OCI-LY1 (cell line): ENCODE measurements at regions not wholly inside any gene's neighbourhood (a gene's known extent, or its start where the extent isn't known, plus 50 kb on each side); places are given as distances from the start of the nearest gene placed in this dataset.

Experiments
- H2AFZ ChIP-seq: fragments of 200-600 bp; sonication (generic), shearing (Covaris generic); 2 replicates; pipeline ENCODE4 v1.6.0; 2014; ENCODE audit warnings: antibody characterized with exemption, mild to moderate bottlenecking, low read length
- H3F3A ChIP-seq: fragments of 200-600 bp; sonication (generic), shearing (Covaris generic); 2 replicates; pipeline ENCODE4 v1.6.0; 2014; ENCODE audit warnings: mild to moderate bottlenecking, antibody characterized with exemption, low read length, moderate library complexity; ENCODE audit not compliant: insufficient read depth
- H3K27ac ChIP-seq: fragments of 200-600 bp; sonication (generic); 2 replicates; pipeline ENCODE4 v1.5.1; 2014; ENCODE audit warnings: low read length, mixed run types, mild to moderate bottlenecking, low read depth; ENCODE audit not compliant: poor library complexity, severe bottlenecking
- H3K27me3 ChIP-seq: fragments of 200-600 bp; sonication (generic); 2 replicates; pipeline ENCODE4 v1.6.0; 2014; ENCODE audit warnings: antibody characterized with exemption, mild to moderate bottlenecking, low read length, moderate library complexity; ENCODE audit not compliant: insufficient read depth
- H3K36me3 ChIP-seq: fragments of 200-600 bp; sonication (generic); 2 replicates; pipeline ENCODE4 v1.6.1; 2014; ENCODE audit warnings: mild to moderate bottlenecking, antibody characterized with exemption, low read length, moderate library complexity, mixed read lengths; ENCODE audit not compliant: insufficient read depth
- H3K4me1 ChIP-seq: fragments of 200-600 bp; sonication (generic); 2 replicates; pipeline ENCODE4 v1.5.1; 2014; ENCODE audit warnings: mild to moderate bottlenecking, low read length, moderate library complexity; ENCODE audit not compliant: insufficient read depth, severe bottlenecking
- H3K4me2 ChIP-seq: fragments of 200-600 bp; sonication (generic), shearing (Covaris generic); 2 replicates; pipeline ENCODE4 v1.6.1; 2014; ENCODE audit warnings: low read length
- H3K4me3 ChIP-seq: fragments of 200-600 bp; sonication (generic); 2 replicates; pipeline ENCODE4 v1.5.1; 2014; ENCODE audit warnings: low read length, low read depth, mild to moderate bottlenecking, mixed read lengths; ENCODE audit not compliant: poor library complexity, severe bottlenecking
- H3K79me2 ChIP-seq: fragments of 200-600 bp; shearing (Covaris generic); 2 replicates; pipeline ENCODE4 v1.6.1; 2016; ENCODE audit warnings: mixed run types, low read length, mixed read lengths; ENCODE audit not compliant: insufficient read depth
- H3K9ac ChIP-seq: fragments of 200-600 bp; sonication (generic), shearing (Covaris generic); 2 replicates; pipeline ENCODE4 v1.6.1; 2014; ENCODE audit warnings: mild to moderate bottlenecking, low read length, mixed read lengths
- H3K9me2 ChIP-seq: fragments of 200-600 bp; sonication (generic), shearing (Covaris generic); 2 replicates; pipeline ENCODE4 v1.6.1; 2014; ENCODE audit warnings: low read depth, mild to moderate bottlenecking, low read length, mixed read lengths
- H3K9me3 ChIP-seq: fragments of 200-600 bp; shearing (Covaris generic); 2 replicates; pipeline ENCODE4 v1.6.1; 2014; ENCODE audit warnings: low read length, mixed read lengths
- H4K20me1 ChIP-seq: fragments of 200-600 bp; sonication (generic), shearing (Covaris generic); 2 replicates; pipeline ENCODE4 v1.6.0; 2016; ENCODE audit warnings: mild to moderate bottlenecking, low read length; ENCODE audit not compliant: insufficient read depth
- EZH2 ChIP-seq: fragments of 200-600 bp; sonication (generic), shearing (Covaris generic); IDR thresholded peaks from 2 replicates; pipeline ENCODE4 v1.8.0; 2017; ENCODE audit warnings: borderline replicate concordance, mixed run types, mild to moderate bottlenecking, antibody characterized with exemption, low read length, moderate library complexity, mixed read lengths
- TF ChIP-seq, protein P1 (sequence below): fragments of 200-600 bp; sonication (generic), shearing (Covaris generic); IDR thresholded peaks from 2 replicates; pipeline ENCODE4 v1.5.1; 2017; ENCODE audit warnings: mild to moderate bottlenecking, antibody characterized with exemption, low read length, moderate library complexity, mixed read lengths

- H3F3A ChIP-seq, result no peaks in the 10 kb centered on the region
- no peak overlapping the region for H3K27ac ChIP-seq
- H3K9ac ChIP-seq, result no peak overlapping the region
- no peak for TF ChIP-seq EZH2
- no peak overlapping the region for H3K4me3 ChIP-seq
- H4K20me1 ChIP-seq, result no peaks in the 10 kb centered on the region
- no peaks in the 10 kb centered on the region; the same call in 1 of the 2 replicates for H3K27me3 ChIP-seq
- no peaks in the 10 kb centered on the region for H3K9me3 ChIP-seq
- no peak overlapping the region for H3K4me2 ChIP-seq
- no peaks in the 10 kb centered on the region for H3K9me2 ChIP-seq
- no peaks in the 10 kb centered on the region for H3K79me2 ChIP-seq
- H3K4me1 ChIP-seq, result no peaks in the 10 kb centered on the region
- H2AFZ ChIP-seq, result no peak overlapping the region
- H3K36me3 ChIP-seq, result no peaks in the 10 kb centered on the region
These were observed 121.7 kb upstream of the RAD23B start for GRCh38 chr9:107161338-107161737.

- Histone ChIP-seq H2AFZ (no peak overlapping the region), H3K9me2 (no peaks in the 10 kb centered on the region), H3K4me1 (no peaks in the 10 kb centered on the region), H4K20me1 (no peaks in the 10 kb centered on the region), H3K9ac (no peak overlapping the region), H3F3A (no peaks in the 10 kb centered on the region), H3K36me3 (no peaks in the 10 kb centered on the region), H3K9me3 (no peaks in the 10 kb centered on the region), H3K27ac (no peak overlapping the region), H3K4me3 (no peak overlapping the region), H3K4me2 (no peak overlapping the region), H3K27me3 (no peaks in the 10 kb centered on the region; the same call in 1 of the 2 replicates), H3K79me2 (no peaks in the 10 kb centered on the region)
- TF ChIP-seq EZH2, result no peak
- TF ChIP-seq, protein P1, sequence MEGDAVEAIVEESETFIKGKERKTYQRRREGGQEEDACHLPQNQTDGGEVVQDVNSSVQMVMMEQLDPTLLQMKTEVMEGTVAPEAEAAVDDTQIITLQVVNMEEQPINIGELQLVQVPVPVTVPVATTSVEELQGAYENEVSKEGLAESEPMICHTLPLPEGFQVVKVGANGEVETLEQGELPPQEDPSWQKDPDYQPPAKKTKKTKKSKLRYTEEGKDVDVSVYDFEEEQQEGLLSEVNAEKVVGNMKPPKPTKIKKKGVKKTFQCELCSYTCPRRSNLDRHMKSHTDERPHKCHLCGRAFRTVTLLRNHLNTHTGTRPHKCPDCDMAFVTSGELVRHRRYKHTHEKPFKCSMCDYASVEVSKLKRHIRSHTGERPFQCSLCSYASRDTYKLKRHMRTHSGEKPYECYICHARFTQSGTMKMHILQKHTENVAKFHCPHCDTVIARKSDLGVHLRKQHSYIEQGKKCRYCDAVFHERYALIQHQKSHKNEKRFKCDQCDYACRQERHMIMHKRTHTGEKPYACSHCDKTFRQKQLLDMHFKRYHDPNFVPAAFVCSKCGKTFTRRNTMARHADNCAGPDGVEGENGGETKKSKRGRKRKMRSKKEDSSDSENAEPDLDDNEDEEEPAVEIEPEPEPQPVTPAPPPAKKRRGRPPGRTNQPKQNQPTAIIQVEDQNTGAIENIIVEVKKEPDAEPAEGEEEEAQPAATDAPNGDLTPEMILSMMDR, result no peak
These were observed 119.7 kb upstream of the RAD23B start for GRCh38 chr9:107163370-107163769.

GRCh38 chr9:107169796-107170195 is 113.3 kb upstream of the RAD23B start:
- Histone ChIP-seq H3K36me3 (no peaks in the 10 kb centered on the region), H3K9me2 (no peaks in the 10 kb centered on the region), H3K79me2 (no peaks in the 10 kb centered on the region), H4K20me1 (no peaks in the 10 kb centered on the region), H3K27me3 (no peaks in the 10 kb centered on the region), H3K4me2 (no peak overlapping the region), H3K4me1 (no peaks in the 10 kb centered on the region), H3K9me3 (no peaks in the 10 kb centered on the region), H3K4me3 (no peak overlapping the region), H3F3A (no peaks in the 10 kb centered on the region), H3K9ac (no peak overlapping the region), H3K27ac (no peak overlapping the region), H2AFZ (no peak overlapping the region)
- no peak for TF ChIP-seq EZH2
- TF ChIP-seq, protein P1, result no peak

- H3K27ac ChIP-seq, result no peak overlapping the region
- no peaks in the 10 kb centered on the region for H3K9me3 ChIP-seq
- H2AFZ ChIP-seq, result no peak overlapping the region
- no peaks in the 10 kb centered on the region for H3K36me3 ChIP-seq
- no peaks in the 10 kb centered on the region for H3K9me2 ChIP-seq
- H3K9ac ChIP-seq, result no peak overlapping the region
- H3K79me2 ChIP-seq, result no peaks in the 10 kb centered on the region
- H3K4me3 ChIP-seq, result no peak overlapping the region
- H3F3A ChIP-seq, result no peaks in the 10 kb centered on the region
- H3K27me3 ChIP-seq, result no peaks in the 10 kb centered on the region
- no peaks in the 10 kb centered on the region for H4K20me1 ChIP-seq
- H3K4me2 ChIP-seq, result no peak overlapping the region
- TF ChIP-seq, protein P1, result no peak
- TF ChIP-seq EZH2, result no peak
- H3K4me1 ChIP-seq, result no peaks in the 10 kb centered on the region
These were observed 112.3 kb upstream of the RAD23B start for GRCh38 chr9:107170801-107171200.
